IMR-90 (cell line): ENCODE measurements at regions not wholly inside any gene's neighbourhood (a gene's known extent, or its start where the extent isn't known, plus 50 kb on each side); places are given as distances from the start of the nearest gene placed in this dataset.

Experiments used
- ATAC-seq: fragments of 200-7000 bp; cut with Tn5 transposase; 2 replicates; pipeline ENCODE4 v1.9.1; 2020; ENCODE audit warnings: low read depth, mild to moderate bottlenecking, moderate library complexity
- BruUV-seq: library from RNA; stranded (reverse); fragments of 400-500 nt; replicated peaks from 2 replicates; lab custom pipeline; 2021; lab: Mats Ljungman, UMichigan
- CTCF ChIA-PET: fragments of 300-600 bp; formaldehyde crosslinking; extraction: SDS; loops from one replicate; lab custom pipeline; 2021; ENCODE audit warnings: antibody characterized with exemption; lab: Yijun Ruan, JAX
- POLR2A ChIA-PET: fragments of 300-600 bp; sonication (Branson Sonifier 250); formaldehyde crosslinking; loops from one replicate; lab custom pipeline; 2022; ENCODE audit warnings: antibody characterized with exemption; ENCODE audit not compliant: unreplicated experiment; lab: Charles Lee
- DNase-seq: peaks from one replicate; pipeline ENCODE4 v3.0.0; 2013
- H2AFZ ChIP-seq: replicated peaks from 2 replicates; pipeline ENCODE3; 2013; ENCODE audit warnings: low read length, mild to moderate bottlenecking; ENCODE audit not compliant: poor library complexity
- H2AK5ac ChIP-seq: 2 replicates; pipeline ENCODE4 v1.6.1; 2013; ENCODE audit warnings: low read depth, low read length, inconsistent platforms
- H2AK9ac ChIP-seq: replicated peaks from 2 replicates; pipeline ENCODE3; 2013; ENCODE audit warnings: mild to moderate bottlenecking, low read depth, low read length, moderate library complexity; ENCODE audit not compliant: poor library complexity
- H2BK120ac ChIP-seq: 2 replicates; pipeline ENCODE4 v1.6.1; 2013; ENCODE audit warnings: low read depth, low read length, inconsistent platforms
- H2BK15ac ChIP-seq: 3 replicates; pipeline ENCODE4 v1.6.1; 2013; ENCODE audit warnings: low read depth, low read length, inconsistent platforms
- H2BK20ac ChIP-seq: 2 replicates; pipeline ENCODE4 v1.6.1; 2013; ENCODE audit warnings: low read depth, mild to moderate bottlenecking, inconsistent platforms, low read length, moderate library complexity
- H2BK5ac ChIP-seq: 2 replicates; pipeline ENCODE4 v1.6.1; 2013; ENCODE audit warnings: mild to moderate bottlenecking, low read depth, low read length, inconsistent platforms; ENCODE audit not compliant: poor library complexity, severe bottlenecking
- H3K14ac ChIP-seq: replicated peaks from 2 replicates; pipeline ENCODE4 v1.6.1; 2013; ENCODE audit warnings: low read depth, low read length, inconsistent platforms
- H3K18ac ChIP-seq: 2 replicates; pipeline ENCODE4 v1.6.1; 2013; ENCODE audit warnings: low read depth, low read length, control low read depth
- H3K23ac ChIP-seq: 2 replicates; pipeline ENCODE4 v1.6.1; 2013; ENCODE audit warnings: low read depth, low read length, inconsistent platforms
- H3K27ac ChIP-seq: 2 replicates; pipeline ENCODE4 v1.5.1; 2013; ENCODE audit warnings: mild to moderate bottlenecking, control low read depth, low read length; ENCODE audit not compliant: insufficient read depth
- H3K27me3 ChIP-seq: 2 replicates; pipeline ENCODE4 v1.6.1; 2013; ENCODE audit warnings: low read length; ENCODE audit not compliant: control insufficient read depth, insufficient read depth
- H3K36me3 ChIP-seq: 2 replicates; pipeline ENCODE4 v1.6.1; 2013; ENCODE audit warnings: low read length, mixed read lengths; ENCODE audit not compliant: control insufficient read depth, insufficient read depth
- H3K4ac ChIP-seq: 2 replicates; pipeline ENCODE4 v1.6.1; 2013; ENCODE audit warnings: low read depth, low read length, inconsistent platforms
- H3K4me1 ChIP-seq: 2 replicates; pipeline ENCODE4 v1.6.1; 2013; ENCODE audit warnings: low read length, mixed read lengths; ENCODE audit not compliant: control insufficient read depth, insufficient read depth
- H3K4me2 ChIP-seq: 2 replicates; pipeline ENCODE4 v1.6.1; 2013; ENCODE audit warnings: low read depth, mild to moderate bottlenecking, control low read depth, low read length, moderate library complexity
- H3K4me3 ChIP-seq: 2 replicates; pipeline ENCODE4 v1.5.1; 2013; ENCODE audit warnings: low read depth, mild to moderate bottlenecking, control low read depth, low read length, moderate library complexity; ENCODE audit not compliant: insufficient read depth
- H3K56ac ChIP-seq: 2 replicates; pipeline ENCODE4 v1.6.1; 2013; ENCODE audit warnings: low read length, inconsistent platforms; ENCODE audit not compliant: insufficient read depth; ENCODE audit errors: extremely low read depth
- H3K79me1 ChIP-seq, 2 experiments: 2 replicates each; pipeline ENCODE4 v1.6.1; 2013; ENCODE audit warnings: low read length in 2 of 2, inconsistent platforms in 1 of 2, low read depth in 1 of 2
- H3K9ac ChIP-seq: 2 replicates; pipeline ENCODE4 v1.6.1; 2013; ENCODE audit warnings: low read depth, low read length, control low read depth
- H3K9me1 ChIP-seq: 2 replicates; pipeline ENCODE4 v1.6.1; 2013; ENCODE audit warnings: low read length, inconsistent platforms; ENCODE audit not compliant: insufficient read depth
- H3K9me3 ChIP-seq: 2 replicates; pipeline ENCODE4 v1.6.1; 2013; ENCODE audit warnings: low read length; ENCODE audit not compliant: control insufficient read depth, insufficient read depth
- H4K20me1 ChIP-seq: 2 replicates; pipeline ENCODE4 v1.6.1; 2013; ENCODE audit warnings: low read length, inconsistent platforms; ENCODE audit not compliant: insufficient read depth
- H4K5ac ChIP-seq: 2 replicates; pipeline ENCODE4 v1.6.1; 2013; ENCODE audit warnings: mild to moderate bottlenecking, low read depth, low read length, control low read depth
- H4K8ac ChIP-seq, 2 experiments: 2 replicates each; pipeline ENCODE4 v1.6.1; 2013; ENCODE audit warnings: low read depth in 2 of 2, low read length in 2 of 2, control low read depth in 1 of 2, inconsistent platforms in 1 of 2
- H4K91ac ChIP-seq: 2 replicates; pipeline ENCODE4 v1.6.1; 2013; ENCODE audit warnings: low read depth, low read length, inconsistent platforms; ENCODE audit not compliant: insufficient read depth
- BHLHE40 ChIP-seq: fragments of 150-350 bp; IDR thresholded peaks from 2 replicates; pipeline ENCODE4 v1.6.1; 2016; ENCODE audit warnings: mild to moderate bottlenecking, low read depth, low read length
- CEBPB ChIP-seq: IDR thresholded peaks from 2 replicates; pipeline ENCODE4 v1.6.1; 2012; ENCODE audit warnings: low read depth, low read length, improper control_type of control experiment
- CHD1 ChIP-seq: IDR thresholded peaks from 2 replicates; pipeline ENCODE4 v1.6.1; 2012; ENCODE audit warnings: low read depth, low read length, improper control_type of control experiment
- CTCF ChIP-seq: conservative IDR thresholded peaks from 2 replicates; pipeline ENCODE4 v1.5.1; 2012; ENCODE audit warnings: mild to moderate bottlenecking, low read depth, low read length, improper control_type of control experiment
- FOS ChIP-seq: fragments of 150-350 bp; IDR thresholded peaks from 2 replicates; pipeline ENCODE4 v1.6.1; 2016; ENCODE audit warnings: low read depth, low read length
- MAFK ChIP-seq: IDR thresholded peaks from 2 replicates; pipeline ENCODE4 v1.6.1; 2012; ENCODE audit warnings: low read depth, low read length, improper control_type of control experiment
- MAZ ChIP-seq: IDR thresholded peaks from 2 replicates; pipeline ENCODE4 v1.6.1; 2012; ENCODE audit warnings: low read depth, mild to moderate bottlenecking, low read length, improper control_type of control experiment, moderate library complexity, borderline replicate concordance
- MXI1 ChIP-seq: IDR thresholded peaks from 2 replicates; pipeline ENCODE4 v1.6.1; 2012; ENCODE audit warnings: low read depth, mild to moderate bottlenecking, low read length, moderate library complexity, borderline replicate concordance
- NFE2L2 ChIP-seq: fragments of 150-350 bp; IDR thresholded peaks from 2 replicates; pipeline ENCODE4 v1.6.1; 2016; ENCODE audit warnings: low read depth, mild to moderate bottlenecking, low read length
- POLR2A ChIP-seq: IDR thresholded peaks from 2 replicates; pipeline ENCODE4 v1.6.1; 2012; ENCODE audit warnings: mild to moderate bottlenecking, low read depth, low read length
- RAD21 ChIP-seq: IDR thresholded peaks from 2 replicates; pipeline ENCODE4 v1.6.1; 2012; ENCODE audit warnings: low read length, improper control_type of control experiment
- RCOR1 ChIP-seq: IDR thresholded peaks from 2 replicates; pipeline ENCODE4 v1.6.1; 2012; ENCODE audit warnings: mild to moderate bottlenecking, low read length, improper control_type of control experiment; ENCODE audit not compliant: insufficient replicate concordance
- RFX5 ChIP-seq: IDR thresholded peaks from 2 replicates; pipeline ENCODE4 v1.8.0; 2012; ENCODE audit warnings: low read depth, mild to moderate bottlenecking, low read length, moderate library complexity
- SMC3 ChIP-seq: fragments of 150-350 bp; IDR thresholded peaks from 2 replicates; pipeline ENCODE4 v1.6.1; 2016; ENCODE audit warnings: low read depth, mild to moderate bottlenecking, antibody characterized with exemption, low read length, moderate library complexity
- USF2 ChIP-seq: fragments of 150-350 bp; IDR thresholded peaks from 2 replicates; pipeline ENCODE4 v1.6.1; 2017; ENCODE audit warnings: mild to moderate bottlenecking, antibody characterized with exemption, low read length, low read depth
- WGBS, 2 experiments: methylation state at CpG; one replicate each; pipeline versions ENCODE4 v1.1.5 to v1.1.7; 2013; ENCODE audit warnings: missing lambda C conversion rate in 2 of 2; ENCODE audit not compliant: insufficient read length in 1 of 2; ENCODE audit errors: extremely low coverage in 2 of 2; 5-methylcytosine and 5-hydroxymethylcytosine counted together
- dilution Hi-C: fragments of 300-500 bp; cut with HindIII; formaldehyde crosslinking; loops from one replicate; pipeline ENCODE4 v1.14.3; 2018; ENCODE audit warnings: low sequenced_read_pairs; ENCODE audit not compliant: unreplicated experiment
- in situ Hi-C: fragments of 300-500 bp; cut with MboI; formaldehyde crosslinking; loops from 3 replicates; pipeline ENCODE4 v1.14.3; 2019; ENCODE audit warnings: low sequenced_read_pairs, inconsistent platforms, mixed read lengths
- intact Hi-C: fragments of 100-400 bp; cut with micrococcal nuclease; formaldehyde crosslinking; loops from 2 replicates; pipeline ENCODE4 v1.10.0; 2022
- TF ChIP-seq, protein P1 (sequence below): fragments of 150-350 bp; IDR thresholded peaks from 2 replicates; pipeline ENCODE4 v1.6.1; 2016; ENCODE audit warnings: low read depth, mild to moderate bottlenecking, low read length, moderate library complexity, borderline replicate concordance

- no CpG with 5 or more reads among the region's 2 CpGs for WGBS, 2 experiments
- no peak overlapping the region for H4K5ac ChIP-seq
- H2BK15ac ChIP-seq: no peak overlapping the region
- no peak for ATAC-seq
- H3K18ac ChIP-seq: no peak overlapping the region
- dilution Hi-C loops: no loop called here
- H2AFZ ChIP-seq: no peak overlapping the region
- no peak overlapping the region for H3K56ac ChIP-seq
- H3K14ac ChIP-seq: no peak overlapping the region
- no peak overlapping the region for H4K8ac ChIP-seq
- H2AK5ac ChIP-seq: no peak overlapping the region
- intact Hi-C loops: no loop called here
- H3K9me3 ChIP-seq: no peaks in the 10 kb centered on the region
- no peak overlapping the region for H2BK20ac ChIP-seq
- H4K20me1 ChIP-seq: no peaks in the 10 kb centered on the region
- no peak overlapping the region for H3K4me3 ChIP-seq
- no peak overlapping the region for H3K9ac ChIP-seq
- in situ Hi-C loops: no loop called here
- no TSS peak for BruUV-seq
- no peak overlapping the region for H3K4ac ChIP-seq
- no peaks in the 10 kb centered on the region for H3K4me1 ChIP-seq
- ChIA-PET CTCF (no interaction called here), POLR2A (no interaction called here)
- no peak for DNase-seq
- H3K4me2 ChIP-seq: no peak overlapping the region
- H3K27me3 ChIP-seq: no peaks in the 10 kb centered on the region
- no peaks in the 10 kb centered on the region for H3K36me3 ChIP-seq
- TF ChIP-seq SMC3: no peak
- TF ChIP-seq BHLHE40: no peak
- no peak for TF ChIP-seq MAFK
- TF ChIP-seq CEBPB: no peak
- TF ChIP-seq NFE2L2: no peak
- TF ChIP-seq CTCF: no peak
- TF ChIP-seq MXI1: no peak
- TF ChIP-seq RFX5: no peak
- no peak for TF ChIP-seq CHD1
- no peak for TF ChIP-seq RCOR1
- no peak for TF ChIP-seq FOS
- TF ChIP-seq, protein P1, sequence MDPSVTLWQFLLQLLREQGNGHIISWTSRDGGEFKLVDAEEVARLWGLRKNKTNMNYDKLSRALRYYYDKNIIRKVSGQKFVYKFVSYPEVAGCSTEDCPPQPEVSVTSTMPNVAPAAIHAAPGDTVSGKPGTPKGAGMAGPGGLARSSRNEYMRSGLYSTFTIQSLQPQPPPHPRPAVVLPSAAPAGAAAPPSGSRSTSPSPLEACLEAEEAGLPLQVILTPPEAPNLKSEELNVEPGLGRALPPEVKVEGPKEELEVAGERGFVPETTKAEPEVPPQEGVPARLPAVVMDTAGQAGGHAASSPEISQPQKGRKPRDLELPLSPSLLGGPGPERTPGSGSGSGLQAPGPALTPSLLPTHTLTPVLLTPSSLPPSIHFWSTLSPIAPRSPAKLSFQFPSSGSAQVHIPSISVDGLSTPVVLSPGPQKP: no peak
- TF ChIP-seq RAD21: no peak
- no peak for TF ChIP-seq POLR2A
- no peak for TF ChIP-seq USF2
- TF ChIP-seq MAZ: no peak
- no peak overlapping the region for H2AK9ac ChIP-seq
- H3K23ac ChIP-seq: no peak overlapping the region
- no peak overlapping the region for H2BK120ac ChIP-seq
- H4K91ac ChIP-seq: no peak overlapping the region
- H2BK5ac ChIP-seq: no peak overlapping the region
- H3K79me1 ChIP-seq: no peaks in the 10 kb centered on the region
- H3K9me1 ChIP-seq: no peaks in the 10 kb centered on the region
- H3K27ac ChIP-seq: no peak overlapping the region
Observed at GRCh38 chr5:99640646-99641045, 711.8 kb upstream of the CHD1 start.
